H9 (cell line): ENCODE measurements at regions not wholly inside any gene's neighbourhood (a gene's known extent, or its start where the extent isn't known, plus 50 kb on each side); places are given as distances from the start of the nearest gene placed in this dataset.

Experiments used
- DNase-seq: peaks from one replicate; pipeline ENCODE4 v3.0.0-alpha.2; 2017
- H2AFZ ChIP-seq: one replicate; pipeline ENCODE4 v1.6.1; 2013; ENCODE audit warnings: mild to moderate bottlenecking, low read length, control low read depth, moderate library complexity
- H2AK5ac ChIP-seq: 2 replicates; pipeline ENCODE4 v1.6.1; 2013; ENCODE audit warnings: low read length, control low read depth, mixed read lengths; ENCODE audit not compliant: insufficient read length
- H2BK120ac ChIP-seq: one replicate; pipeline ENCODE4 v1.6.1; 2013; ENCODE audit warnings: low read depth, mild to moderate bottlenecking, low read length, control low read depth, inconsistent platforms; ENCODE audit not compliant: poor library complexity, severe bottlenecking
- H2BK12ac ChIP-seq: 2 replicates; pipeline ENCODE4 v1.6.1; 2013; ENCODE audit warnings: low read length, control low read depth, mixed read lengths, low read depth; ENCODE audit not compliant: insufficient read length
- H2BK15ac ChIP-seq: 2 replicates; pipeline ENCODE4 v1.6.1; 2013; ENCODE audit warnings: low read depth, low read length, control low read depth
- H2BK20ac ChIP-seq: one replicate; pipeline ENCODE4 v1.6.1; 2013; ENCODE audit warnings: low read depth, mild to moderate bottlenecking, low read length, control low read depth, inconsistent platforms; ENCODE audit not compliant: poor library complexity, severe bottlenecking
- H2BK5ac ChIP-seq: 2 replicates; pipeline ENCODE4 v1.6.1; 2013; ENCODE audit warnings: low read length, control low read depth, mixed read lengths; ENCODE audit not compliant: insufficient read length
- H3K14ac ChIP-seq: 2 replicates; pipeline ENCODE4 v1.6.1; 2013; ENCODE audit warnings: low read length, control low read depth; ENCODE audit not compliant: insufficient read depth
- H3K18ac ChIP-seq: 2 replicates; pipeline ENCODE4 v1.6.1; 2013; ENCODE audit warnings: low read depth, mild to moderate bottlenecking, mixed read lengths, low read length, control low read depth; ENCODE audit not compliant: insufficient read length
- H3K23ac ChIP-seq: 2 replicates; pipeline ENCODE4 v1.6.1; 2013; ENCODE audit warnings: low read length, control low read depth, mixed read lengths, low read depth; ENCODE audit not compliant: insufficient read length
- H3K23me2 ChIP-seq: 2 replicates; pipeline ENCODE4 v1.6.1; 2013; ENCODE audit warnings: low read depth, mild to moderate bottlenecking, mixed read lengths, low read length, control low read depth; ENCODE audit not compliant: insufficient read length, poor library complexity, severe bottlenecking
- H3K27ac ChIP-seq: 2 replicates; pipeline ENCODE4 v1.5.1; 2013; ENCODE audit warnings: low read length, control low read depth, mixed read lengths, low read depth; ENCODE audit not compliant: insufficient read length
- H3K27me3 ChIP-seq: 2 replicates; pipeline ENCODE4 v1.6.1; 2013; ENCODE audit warnings: low read length, control low read depth, inconsistent platforms; ENCODE audit not compliant: insufficient read depth
- H3K4ac ChIP-seq: 2 replicates; pipeline ENCODE4 v1.6.1; 2013; ENCODE audit warnings: low read depth, mild to moderate bottlenecking, control low read depth, inconsistent platforms, low read length, moderate library complexity
- H3K4me1 ChIP-seq: 2 replicates; pipeline ENCODE4 v1.6.1; 2013; ENCODE audit warnings: low read length, control low read depth, inconsistent platforms; ENCODE audit not compliant: insufficient read depth
- H3K4me2 ChIP-seq: 2 replicates; pipeline ENCODE4 v1.6.1; 2013; ENCODE audit warnings: low read length, control low read depth, mixed read lengths; ENCODE audit not compliant: insufficient read length, insufficient read depth
- H3K56ac ChIP-seq: 2 replicates; pipeline ENCODE4 v1.6.1; 2013; ENCODE audit warnings: low read depth, mild to moderate bottlenecking, mixed read lengths, low read length, control low read depth; ENCODE audit not compliant: insufficient read length
- H3K79me1 ChIP-seq: 2 replicates; pipeline ENCODE4 v1.6.1; 2013; ENCODE audit warnings: low read depth, mild to moderate bottlenecking, moderate library complexity, low read length, control low read depth, inconsistent platforms; ENCODE audit not compliant: insufficient read depth, poor library complexity, severe bottlenecking
- H3K79me2 ChIP-seq: 2 replicates; pipeline ENCODE4 v1.6.1; 2013; ENCODE audit warnings: low read length, control low read depth, inconsistent platforms; ENCODE audit not compliant: insufficient read depth
- H3K9ac ChIP-seq: 2 replicates; pipeline ENCODE4 v1.6.1; 2013; ENCODE audit warnings: low read length, control low read depth, mixed read lengths; ENCODE audit not compliant: insufficient read length; ENCODE audit errors: extremely low read depth
- H3K9me3 ChIP-seq: one replicate; pipeline ENCODE4 v1.6.1; 2013; ENCODE audit warnings: low read depth, low read length, inconsistent platforms; ENCODE audit not compliant: control insufficient read depth
- H3T11ph ChIP-seq: one replicate; pipeline ENCODE4 v1.6.1; 2013; ENCODE audit warnings: mild to moderate bottlenecking, low read length, control low read depth, inconsistent platforms
- H4K20me1 ChIP-seq: one replicate; pipeline ENCODE4 v1.6.1; 2013; ENCODE audit not compliant: control insufficient read depth, insufficient read length, insufficient read depth
- H4K5ac ChIP-seq: 2 replicates; pipeline ENCODE4 v1.6.1; 2013; ENCODE audit warnings: low read depth, mild to moderate bottlenecking, mixed read lengths, low read length, control low read depth; ENCODE audit not compliant: insufficient read length
- H4K8ac ChIP-seq: replicated peaks from 2 replicates; pipeline ENCODE4 v1.6.1; 2013; ENCODE audit warnings: low read length, control low read depth, mixed read lengths, low read depth; ENCODE audit not compliant: insufficient read length
- H4K91ac ChIP-seq: 2 replicates; pipeline ENCODE4 v1.6.1; 2013; ENCODE audit warnings: low read depth, mild to moderate bottlenecking, moderate library complexity, mixed read lengths, low read length, control low read depth; ENCODE audit not compliant: insufficient read length
- H3K27ac Mint-ChIP-seq, 3 experiments: 2 replicates in 2 of 3; 3 replicates in 1 of 3; pipeline ENCODE4 v1.8.0; 2020 to 2021; ENCODE audit warnings: mixed read lengths in 3 of 3, mild to moderate bottlenecking in 1 of 3, moderate library complexity in 1 of 3
- H3K27me3 Mint-ChIP-seq: 2 replicates; pipeline ENCODE4 v1.8.0; 2021; ENCODE audit warnings: low read depth, mild to moderate bottlenecking, moderate library complexity, mixed read lengths
- H3K36me3 Mint-ChIP-seq, 3 experiments: 2 replicates in 2 of 3; 3 replicates in 1 of 3; pipeline ENCODE4 v1.8.0; 2020 to 2021; ENCODE audit warnings: low read depth in 3 of 3, mixed read lengths in 3 of 3; ENCODE audit not compliant: insufficient read depth in 1 of 3
- H3K4me1 Mint-ChIP-seq, 2 experiments: 2 replicates each; pipeline ENCODE4 v1.8.0; 2020; ENCODE audit warnings: mixed read lengths in 2 of 2
- H3K4me3 Mint-ChIP-seq, 2 experiments: 2 replicates in 1 of 2; 3 replicates in 1 of 2; pipeline ENCODE4 v1.8.0; 2020 to 2021; ENCODE audit warnings: mild to moderate bottlenecking in 2 of 2, mixed read lengths in 2 of 2, moderate library complexity in 1 of 2
- H3K9me3 Mint-ChIP-seq, 2 experiments: 2 replicates in 1 of 2; 3 replicates in 1 of 2; pipeline ENCODE4 v1.8.0; 2020; ENCODE audit warnings: mild to moderate bottlenecking in 2 of 2, mixed read lengths in 2 of 2, moderate library complexity in 1 of 2
- CTCF ChIP-seq: fragments of 200-600 bp; sonication (generic); conservative IDR thresholded peaks from 3 replicates; pipeline ENCODE4 v1.8.0; 2021; ENCODE audit warnings: antibody characterized with exemption, mild to moderate bottlenecking

- no peaks in the 10 kb centered on the region for H3K79me2 ChIP-seq
- no peak overlapping the region for H2BK5ac ChIP-seq
- H4K91ac ChIP-seq = no peak overlapping the region
- Mint-ChIP-seq H3K36me3 (no peaks in the 10 kb centered on the region), H3K27ac (no peak overlapping the region), H3K4me3 (no peak overlapping the region), H3K27me3 (no peaks in the 10 kb centered on the region), H3K9me3 (no peaks in the 10 kb centered on the region), H3K4me1 (no peaks in the 10 kb centered on the region)
- H3K14ac ChIP-seq = no peak overlapping the region
- H3K18ac ChIP-seq = no peak overlapping the region
- H4K20me1 ChIP-seq = no peaks in the 10 kb centered on the region
- no peak overlapping the region for H3K27ac ChIP-seq
- no peak overlapping the region for H2BK120ac ChIP-seq
- H3K9ac ChIP-seq = no peak overlapping the region
- no peaks in the 10 kb centered on the region for H3K9me3 ChIP-seq
- no peak overlapping the region for H3K56ac ChIP-seq
- H2AK5ac ChIP-seq = no peak overlapping the region
- H3K4me1 ChIP-seq = no peaks in the 10 kb centered on the region
- no peak overlapping the region for H4K8ac ChIP-seq
- H4K5ac ChIP-seq = no peak overlapping the region
- H2BK12ac ChIP-seq = no peak overlapping the region
- no peak overlapping the region for H3K4me2 ChIP-seq
- no peak for DNase-seq
- H3K23ac ChIP-seq = no peak overlapping the region
- no peak overlapping the region for H2BK15ac ChIP-seq
- H3K79me1 ChIP-seq = no peaks in the 10 kb centered on the region
- no peaks in the 10 kb centered on the region for H3K27me3 ChIP-seq
- no peak overlapping the region for H2AFZ ChIP-seq
- no peak for TF ChIP-seq CTCF
- H3K4ac ChIP-seq = no peak overlapping the region
- no peaks in the 10 kb centered on the region for H3K23me2 ChIP-seq
- H2BK20ac ChIP-seq = no peak overlapping the region
- H3T11ph ChIP-seq = no peak overlapping the region
These were observed 694.9 kb upstream of the LRRN3 start for GRCh38 chr7:110396021-110396420.
